ENCODE measurements at regions not wholly inside any gene's neighbourhood (a gene's known extent, or its start where the extent isn't known, plus 50 kb on each side); places are given as distances from the start of the nearest gene placed in this dataset.

GRCh38 chr1:80994038-80994437, 806.7 kb upstream of the ADGRL2 start:
- no peak for DNase-seq (ENCODE audit: low read depth, low spot score)
- H3K27ac ChIP-seq: no peak overlapping the region

- no peak for DNase-seq (ENCODE audit: low read depth, low spot score)
- H3K27ac ChIP-seq: no peak overlapping the region
Observed at GRCh38 chr1:80993154-80993980, 807.4 kb upstream of the ADGRL2 start.

- no peak overlapping the region for H3K27ac ChIP-seq
- DNase-seq (ENCODE audit: low read depth, low spot score): no peak
Observed at GRCh38 chr1:80989455-80989854, 811.3 kb upstream of the ADGRL2 start.

- H3K27ac ChIP-seq: no peak overlapping the region
Observed at GRCh38 chr1:80988926-80989325, 811.8 kb upstream of the ADGRL2 start.

GRCh38 chr1:80987824-80988223, 812.9 kb upstream of the ADGRL2 start:
- no peak for DNase-seq (ENCODE audit: low read depth, low spot score)
- H3K27ac ChIP-seq: no peak overlapping the region

More at GRCh38 chr1:80988926-80989325, 811.8 kb upstream of the ADGRL2 start:
- no peak for DNase-seq (ENCODE audit: low read depth, low spot score)

- DNase-seq (ENCODE audit: low read depth, low spot score): no peak
- no peak overlapping the region for H3K27ac ChIP-seq
Observed at GRCh38 chr1:80987106-80987505, 813.6 kb upstream of the ADGRL2 start.

- H3K27ac ChIP-seq: no peak overlapping the region
- DNase-seq (ENCODE audit: low read depth, low spot score): no peak
Observed at GRCh38 chr1:80982831-80983230, 817.9 kb upstream of the ADGRL2 start.

- no peak overlapping the region for H3K27ac ChIP-seq
- no peak for DNase-seq (ENCODE audit: low read depth, low spot score)
Observed at GRCh38 chr1:80973101-80973500, 827.6 kb upstream of the ADGRL2 start.

GRCh38 chr1:80966266-80966665, 834.5 kb upstream of the ADGRL2 start:
- no peak overlapping the region for H3K27ac ChIP-seq
- DNase-seq (ENCODE audit: low read depth, low spot score): no peak

GRCh38 chr1:80962564-80962963, 838.2 kb upstream of the ADGRL2 start:
- H3K27ac ChIP-seq: no peak overlapping the region
- no peak for DNase-seq (ENCODE audit: low read depth, low spot score)

- DNase-seq (ENCODE audit: low read depth, low spot score): peak; percentile 16
- H3K27ac ChIP-seq: no peak overlapping the region
Observed at GRCh38 chr1:80961464-80962190, 839.1 kb upstream of the ADGRL2 start.

- H3K27ac ChIP-seq: no peak overlapping the region
- DNase-seq (ENCODE audit: low read depth, low spot score): no peak
Observed at GRCh38 chr1:80933346-80933745, 867.4 kb upstream of the ADGRL2 start.

- no peak overlapping the region for H3K27ac ChIP-seq
Observed at GRCh38 chr1:80931178-80931577, 869.6 kb upstream of the ADGRL2 start.

GRCh38 chr1:80929868-80930508, 870.7 kb upstream of the ADGRL2 start:
- H3K27ac ChIP-seq: no peak overlapping the region
- DNase-seq (ENCODE audit: low read depth, low spot score): no peak

More at GRCh38 chr1:80931178-80931577, 869.6 kb upstream of the ADGRL2 start:
- no peak for DNase-seq (ENCODE audit: low read depth, low spot score)

GRCh38 chr1:80926531-80926930, 874.2 kb upstream of the ADGRL2 start:
- H3K27ac ChIP-seq: no peak overlapping the region
- no peak for DNase-seq (ENCODE audit: low read depth, low spot score)

GRCh38 chr1:80925130-80925805, 875.5 kb upstream of the ADGRL2 start:
- H3K27ac ChIP-seq: no peak overlapping the region
- no peak for DNase-seq (ENCODE audit: low read depth, low spot score)

GRCh38 chr1:80924290-80924689, 876.4 kb upstream of the ADGRL2 start:
- H3K27ac ChIP-seq: no peak overlapping the region
- no peak for DNase-seq (ENCODE audit: low read depth, low spot score)

GRCh38 chr1:80922906-80923305, 877.8 kb upstream of the ADGRL2 start:
- no peak overlapping the region for H3K27ac ChIP-seq
- DNase-seq (ENCODE audit: low read depth, low spot score): no peak

GRCh38 chr1:80919426-80919825, 881.3 kb upstream of the ADGRL2 start:
- no peak overlapping the region for H3K27ac ChIP-seq
- no peak for DNase-seq (ENCODE audit: low read depth, low spot score)

- H3K27ac ChIP-seq: no peak overlapping the region
- no peak for DNase-seq (ENCODE audit: low read depth, low spot score)
Observed at GRCh38 chr1:80918380-80918779, 882.4 kb upstream of the ADGRL2 start.
